Panc1 (cell line): ENCODE measurements at regions not wholly inside any gene's neighbourhood (a gene's known extent, or its start where the extent isn't known, plus 50 kb on each side); places are given as distances from the start of the nearest gene placed in this dataset.

Experiments used
- ATAC-seq: fragments of 200-7000 bp; cut with Tn5 transposase; 2 replicates; pipeline ENCODE4 v1.9.1; 2020; ENCODE audit warnings: mild to moderate bottlenecking, moderate library complexity
- BruUV-seq: library from RNA; stranded (reverse); fragments of 400-500 nt; replicated peaks from 2 replicates; lab custom pipeline; 2021; lab: Mats Ljungman, UMichigan
- CTCF ChIA-PET: fragments of 300-600 bp; sonication (Branson Sonifier 250); formaldehyde crosslinking; loops from one replicate; lab custom pipeline; 2022; ENCODE audit warnings: antibody characterized with exemption; lab: Charles Lee
- POLR2A ChIA-PET: fragments of 300-600 bp; sonication (Branson Sonifier 250); formaldehyde crosslinking; loops from one replicate; lab custom pipeline; 2022; ENCODE audit warnings: antibody characterized with exemption; lab: Charles Lee
- DNase-seq: peaks from one replicate; pipeline ENCODE4 v3.0.0-alpha.2; 2010; ENCODE audit warnings: low read depth, low spot score
- H3K27ac ChIP-seq: 2 replicates; pipeline ENCODE4 v1.5.1; 2011; ENCODE audit warnings: mild to moderate bottlenecking, low read length, inconsistent platforms
- H3K27me3 ChIP-seq: fragments of 200-500 bp; sonication (Bioruptor generic); 2 replicates; pipeline ENCODE4 v1.6.0; 2014; ENCODE audit warnings: low read length, inconsistent platforms; ENCODE audit not compliant: control insufficient read depth, insufficient read depth
- H3K36me3 ChIP-seq: fragments of 200-500 bp; sonication (Bioruptor generic); 2 replicates; pipeline ENCODE4 v1.5.1; 2014; ENCODE audit warnings: inconsistent platforms, mild to moderate bottlenecking, low read length, moderate library complexity; ENCODE audit not compliant: control insufficient read depth, insufficient read depth
- H3K4me1 ChIP-seq: 2 replicates; pipeline ENCODE4 v1.5.1; 2011; ENCODE audit warnings: inconsistent platforms, mild to moderate bottlenecking, low read length, moderate library complexity; ENCODE audit not compliant: control insufficient read depth, insufficient read depth
- H3K4me3 ChIP-seq, 2 experiments: 2 replicates each; pipeline ENCODE4 v1.5.1; 2011 to 2012; ENCODE audit warnings: low read depth in 2 of 2, low read length in 2 of 2, mild to moderate bottlenecking in 2 of 2, inconsistent platforms in 1 of 2, moderate library complexity in 1 of 2
- H3K9me3 ChIP-seq: fragments of 200-500 bp; sonication (Bioruptor generic); 2 replicates; pipeline ENCODE4 v1.5.1; 2014; ENCODE audit warnings: low read depth, mild to moderate bottlenecking, inconsistent platforms, low read length, moderate library complexity; ENCODE audit not compliant: control insufficient read depth, insufficient read depth
- CTCF ChIP-seq: fragments of 450-650 bp; IDR thresholded peaks from 2 replicates; pipeline ENCODE4 v1.5.1; 2017; ENCODE audit warnings: mild to moderate bottlenecking
- POLR2AphosphoS5 ChIP-seq: IDR thresholded peaks from 2 replicates; pipeline ENCODE4 v1.6.1; 2012; ENCODE audit warnings: mild to moderate bottlenecking, low read depth, low read length, moderate library complexity
- SIN3A ChIP-seq: IDR thresholded peaks from 2 replicates; pipeline ENCODE4 v1.6.1; 2012; ENCODE audit warnings: low read depth, mild to moderate bottlenecking, low read length, moderate library complexity, borderline replicate concordance; ENCODE audit not compliant: insufficient read depth
- TCF7L2 ChIP-seq: IDR thresholded peaks from 2 replicates; pipeline ENCODE4 v1.6.1; 2011; ENCODE audit warnings: mild to moderate bottlenecking, low read depth, low read length, inconsistent platforms
- in situ Hi-C: cut with HindIII; loops from 2 replicates; pipeline ENCODE4 v1.10.0; 2016; ENCODE audit warnings: low sequenced_read_pairs, low pct_unique_long_range_greater_than_20kb
- intact Hi-C: fragments of 100-400 bp; cut with micrococcal nuclease; formaldehyde crosslinking; loops from one replicate; pipeline ENCODE4 v1.10.0; 2022; ENCODE audit not compliant: unreplicated experiment
- TF ChIP-seq, protein P1 (sequence below), 2 experiments: IDR thresholded peaks; 2 replicates each; pipeline ENCODE4 v1.6.1; 2011 to 2012; ENCODE audit warnings: low read depth in 2 of 2, control low read depth in 1 of 2, low read length in 1 of 2, mild to moderate bottlenecking in 1 of 2, moderate library complexity in 1 of 2; ENCODE audit not compliant: insufficient read depth in 1 of 2

GRCh38 chrX:63913719-63914118, 128.7 kb upstream of the ARHGEF9 start:
- H3K27ac ChIP-seq, result no peak overlapping the region
- intact Hi-C loops, result no loop called here
- POLR2A ChIA-PET, result no interaction called here
- TF ChIP-seq SIN3A, result no peak
- TF ChIP-seq, protein P1, sequence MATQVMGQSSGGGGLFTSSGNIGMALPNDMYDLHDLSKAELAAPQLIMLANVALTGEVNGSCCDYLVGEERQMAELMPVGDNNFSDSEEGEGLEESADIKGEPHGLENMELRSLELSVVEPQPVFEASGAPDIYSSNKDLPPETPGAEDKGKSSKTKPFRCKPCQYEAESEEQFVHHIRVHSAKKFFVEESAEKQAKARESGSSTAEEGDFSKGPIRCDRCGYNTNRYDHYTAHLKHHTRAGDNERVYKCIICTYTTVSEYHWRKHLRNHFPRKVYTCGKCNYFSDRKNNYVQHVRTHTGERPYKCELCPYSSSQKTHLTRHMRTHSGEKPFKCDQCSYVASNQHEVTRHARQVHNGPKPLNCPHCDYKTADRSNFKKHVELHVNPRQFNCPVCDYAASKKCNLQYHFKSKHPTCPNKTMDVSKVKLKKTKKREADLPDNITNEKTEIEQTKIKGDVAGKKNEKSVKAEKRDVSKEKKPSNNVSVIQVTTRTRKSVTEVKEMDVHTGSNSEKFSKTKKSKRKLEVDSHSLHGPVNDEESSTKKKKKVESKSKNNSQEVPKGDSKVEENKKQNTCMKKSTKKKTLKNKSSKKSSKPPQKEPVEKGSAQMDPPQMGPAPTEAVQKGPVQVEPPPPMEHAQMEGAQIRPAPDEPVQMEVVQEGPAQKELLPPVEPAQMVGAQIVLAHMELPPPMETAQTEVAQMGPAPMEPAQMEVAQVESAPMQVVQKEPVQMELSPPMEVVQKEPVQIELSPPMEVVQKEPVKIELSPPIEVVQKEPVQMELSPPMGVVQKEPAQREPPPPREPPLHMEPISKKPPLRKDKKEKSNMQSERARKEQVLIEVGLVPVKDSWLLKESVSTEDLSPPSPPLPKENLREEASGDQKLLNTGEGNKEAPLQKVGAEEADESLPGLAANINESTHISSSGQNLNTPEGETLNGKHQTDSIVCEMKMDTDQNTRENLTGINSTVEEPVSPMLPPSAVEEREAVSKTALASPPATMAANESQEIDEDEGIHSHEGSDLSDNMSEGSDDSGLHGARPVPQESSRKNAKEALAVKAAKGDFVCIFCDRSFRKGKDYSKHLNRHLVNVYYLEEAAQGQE (IDR thresholded peaks at IDR 0.05; ENCODE audit: insufficient read depth in 1 of 2, low read depth in 2 of 2, low read length in 1 of 2), result no peak
- no peak for TF ChIP-seq TCF7L2
- no peak for TF ChIP-seq POLR2AphosphoS5
- in situ Hi-C loops, result no loop called here
- DNase-seq, result no peak
- no peak for ATAC-seq
- no peaks in the 10 kb centered on the region for H3K27me3 ChIP-seq
- no peaks in the 10 kb centered on the region for H3K4me1 ChIP-seq
- no peaks in the 10 kb centered on the region for H3K9me3 ChIP-seq
- H3K36me3 ChIP-seq, result no peaks in the 10 kb centered on the region
- CTCF ChIA-PET, result no interaction called here
- no peak overlapping the region for H3K4me3 ChIP-seq
- no TSS peak for BruUV-seq

DNA sequence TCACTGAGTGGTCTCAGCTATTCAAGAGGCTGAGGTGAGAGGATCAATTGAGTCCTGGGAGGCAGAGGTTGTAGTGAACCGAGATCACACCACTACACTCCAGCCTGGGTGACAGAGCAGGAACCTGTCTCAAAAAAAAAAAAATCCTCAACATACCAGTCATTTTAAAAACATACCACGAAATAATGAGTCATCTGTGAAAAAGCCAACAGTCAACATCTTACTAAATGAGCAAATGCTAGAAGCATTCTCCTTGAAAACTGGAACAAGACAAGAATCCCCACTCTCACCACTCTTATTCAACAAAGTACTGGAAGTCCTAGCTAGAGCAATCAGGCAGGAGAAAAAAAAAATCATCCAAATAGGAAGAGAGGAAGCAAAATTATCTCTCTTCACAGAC, 104.0 kb upstream of the ARHGEF9 start:
- no peak overlapping the region for H3K4me3 ChIP-seq
- no peaks in the 10 kb centered on the region for H3K4me1 ChIP-seq
- H3K36me3 ChIP-seq, result no peaks in the 10 kb centered on the region
- TF ChIP-seq CTCF (no peak), SIN3A (no peak), POLR2AphosphoS5 (no peak), TCF7L2 (no peak)
- TF ChIP-seq, protein P1 (IDR thresholded peaks at IDR 0.05; ENCODE audit: insufficient read depth in 1 of 2, low read depth in 2 of 2, low read length in 1 of 2), result no peak
- POLR2A ChIA-PET, result no interaction called here
- no peaks in the 10 kb centered on the region for H3K27me3 ChIP-seq
- H3K27ac ChIP-seq, result no peak overlapping the region
- H3K9me3 ChIP-seq, result no peaks in the 10 kb centered on the region
- CTCF ChIA-PET, result no interaction called here
- intact Hi-C loops (no loop called here), in situ Hi-C loops (no loop called here)
- BruUV-seq, result no TSS peak
- no peak for ATAC-seq
- DNase-seq, result peak; percentile 4
